Naive thymus-derived CD8-positive, alpha-beta T cell (primary cell): ENCODE measurements at regions not wholly inside any gene's neighbourhood (a gene's known extent, or its start where the extent isn't known, plus 50 kb on each side); places are given as distances from the start of the nearest gene placed in this dataset.

Experiments used
- ATAC-seq, 2 donors: fragments of 150-1000 bp; cut with Tn5 transposase in 1 of 2; sonication (Bioruptor Pico), chemical (Tn5 transposase) in 1 of 2; 1 replicate in 1 of 2; 2 replicates in 1 of 2; pipeline ENCODE4 v1.10.0; 2021; ENCODE audit warnings: mild to moderate bottlenecking in 2 of 2, moderate library complexity in 2 of 2
- POLR2A ChIA-PET: fragments of 350-600 bp; sonication (Branson Sonifier 250); formaldehyde crosslinking; loops from one replicate; lab custom pipeline; 2021; ENCODE audit warnings: antibody characterized with exemption; lab: Charles Lee
- DNase-seq, 10 donors: peaks; one replicate each; pipeline versions ENCODE4 v3.0.0 to v3.0.0-alpha.2; 2020 to 2022
- H3K27ac Mint-ChIP-seq, 10 donors: one replicate each; pipeline ENCODE4 v1.8.0; 2020 to 2022; ENCODE audit warnings: mild to moderate bottlenecking in 10 of 10, mixed read lengths in 10 of 10, moderate library complexity in 4 of 10, inconsistent platforms in 1 of 10
- H3K27me3 Mint-ChIP-seq, 5 donors: one replicate each; pipeline ENCODE4 v1.8.0; 2021 to 2022; ENCODE audit warnings: mixed read lengths in 5 of 5
- H3K36me3 Mint-ChIP-seq, 3 donors: one replicate each; pipeline ENCODE4 v1.8.0; 2020 to 2022; ENCODE audit warnings: mixed read lengths in 3 of 3, mild to moderate bottlenecking in 2 of 3, inconsistent platforms in 1 of 3
- H3K4me1 Mint-ChIP-seq, 4 donors: one replicate each; pipeline ENCODE4 v1.8.0; 2021 to 2022; ENCODE audit warnings: mixed read lengths in 4 of 4
- H3K4me3 Mint-ChIP-seq, 10 donors: one replicate each; pipeline ENCODE4 v1.8.0; 2020 to 2022; ENCODE audit warnings: mild to moderate bottlenecking in 10 of 10, mixed read lengths in 10 of 10, moderate library complexity in 6 of 10, inconsistent platforms in 1 of 10
- H3K9me3 Mint-ChIP-seq, 9 donors: one replicate each; pipeline ENCODE4 v1.8.0; 2020 to 2022; ENCODE audit warnings: mixed read lengths in 9 of 9, mild to moderate bottlenecking in 3 of 9, inconsistent platforms in 1 of 9, moderate library complexity in 1 of 9

- POLR2A ChIA-PET = no interaction called here
- peaks cover 0 to 16% (median 0%) of the 10 kb centered on the region in 3 donors for H3K36me3 Mint-ChIP-seq
These were observed 165.0 kb upstream of the ARL4C start for GRCh38 chr2:234661849-234662248.

DNA sequence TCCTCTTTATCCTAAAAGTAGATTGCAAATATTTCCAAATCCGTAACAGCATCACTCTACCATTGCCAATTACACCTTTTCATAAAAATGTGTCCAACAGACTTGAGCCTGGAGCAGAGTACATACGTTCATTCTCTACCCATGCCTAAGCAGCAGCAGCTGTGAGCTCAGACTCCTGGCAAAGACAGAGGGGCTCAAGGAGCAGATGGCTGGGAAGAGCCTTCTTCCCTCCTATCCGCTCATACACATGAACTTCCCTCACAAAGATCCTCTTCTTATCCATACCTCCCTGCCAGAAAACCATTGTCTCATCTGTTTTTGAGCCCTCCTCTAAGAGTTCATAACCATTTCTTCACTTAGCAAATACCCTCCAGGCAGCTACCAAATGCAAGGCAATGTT lies 164.3 kb upstream of the ARL4C start:
- POLR2A ChIA-PET = no interaction called here
- Mint-ChIP-seq H3K9me3 (peaks cover 2 to 35% (median 17%) of the 10 kb centered on the region in 9 donors), H3K4me1 (no peaks in the 10 kb centered on the region), H3K27me3 (peaks cover 2 to 18% (median 4%) of the 10 kb centered on the region in 5 donors), H3K36me3 (peaks cover 0 to 16% (median 0%) of the 10 kb centered on the region in 3 donors), H3K4me3 (no peak overlapping the region), H3K27ac (peak overlapping the region in 1 of 10 donors; percentile 0)
- ATAC-seq = no peak
- no peak for DNase-seq

More at GRCh38 chr2:234661849-234662248, 165.0 kb upstream of the ARL4C start:
- Mint-ChIP-seq H3K27me3 (peaks cover 0 to 24% (median 5%) of the 10 kb centered on the region in 5 donors), H3K4me3 (no peak overlapping the region), H3K4me1 (no peaks in the 10 kb centered on the region), H3K9me3 (peaks cover 2 to 35% (median 17%) of the 10 kb centered on the region in 9 donors), H3K27ac (no peak overlapping the region)
- no peak for ATAC-seq
- no peak for DNase-seq

DNA sequence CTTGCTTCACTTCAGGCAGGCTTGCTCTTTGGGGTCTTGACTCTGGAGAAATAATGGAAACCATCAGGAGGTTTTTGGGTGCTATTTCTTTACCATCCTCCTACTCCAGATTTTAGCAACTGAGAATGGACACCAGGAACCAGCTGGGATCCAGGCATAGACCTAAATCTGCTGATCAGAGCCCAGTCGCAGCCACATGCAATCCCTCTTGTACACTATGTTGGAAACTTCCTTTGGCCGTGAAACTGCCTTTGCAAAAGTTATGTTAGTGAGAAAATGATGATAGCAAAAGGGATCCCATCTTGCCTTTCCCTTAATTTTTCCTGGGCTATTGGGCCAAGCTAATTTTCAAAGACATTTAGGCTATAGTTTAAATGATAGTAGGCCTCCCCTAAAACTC lies 158.8 kb upstream of the ARL4C start:
- POLR2A ChIA-PET = no interaction called here
- Mint-ChIP-seq H3K4me1 (no peaks in the 10 kb centered on the region), H3K36me3 (peaks cover 0 to 4% (median 0%) of the 10 kb centered on the region in 3 donors), H3K27me3 (peaks cover 7 to 40% (median 27%) of the 10 kb centered on the region in 5 donors), H3K9me3 (peaks cover 0 to 13% (median 0%) of the 10 kb centered on the region in 9 donors), H3K4me3 (no peak overlapping the region), H3K27ac (peak overlapping the region in 1 of 10 donors; percentile 71)
- DNase-seq (no peak), ATAC-seq (no peak)

DNA sequence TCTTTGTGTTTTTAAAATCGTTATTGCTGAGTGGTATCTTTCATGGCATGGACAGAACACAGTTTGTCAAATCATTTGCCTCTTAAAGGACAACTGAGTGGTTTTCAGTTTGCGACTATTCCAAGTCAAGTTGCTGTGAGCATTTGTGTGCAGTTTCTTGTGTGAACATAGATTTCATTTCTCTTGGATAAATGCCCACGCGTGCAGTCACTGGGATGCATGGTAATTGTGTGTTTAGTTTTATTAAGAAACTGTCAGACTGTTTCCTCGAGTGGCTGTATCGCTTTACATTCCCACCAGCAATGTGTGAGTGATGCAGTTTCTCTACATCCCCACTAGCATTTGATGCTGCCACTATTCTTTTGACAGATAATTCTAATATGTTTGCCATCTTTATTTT lies 154.0 kb upstream of the ARL4C start:
- Mint-ChIP-seq H3K4me3 (no peak overlapping the region), H3K36me3 (no peaks in the 10 kb centered on the region), H3K9me3 (peaks cover 0 to 2% (median 0%) of the 10 kb centered on the region in 9 donors), H3K27ac (no peak overlapping the region), H3K27me3 (peaks cover 7 to 42% (median 28%) of the 10 kb centered on the region in 5 donors), H3K4me1 (no peaks in the 10 kb centered on the region)
- DNase-seq (no peak), ATAC-seq (no peak)
- POLR2A ChIA-PET = no interaction called here

DNA sequence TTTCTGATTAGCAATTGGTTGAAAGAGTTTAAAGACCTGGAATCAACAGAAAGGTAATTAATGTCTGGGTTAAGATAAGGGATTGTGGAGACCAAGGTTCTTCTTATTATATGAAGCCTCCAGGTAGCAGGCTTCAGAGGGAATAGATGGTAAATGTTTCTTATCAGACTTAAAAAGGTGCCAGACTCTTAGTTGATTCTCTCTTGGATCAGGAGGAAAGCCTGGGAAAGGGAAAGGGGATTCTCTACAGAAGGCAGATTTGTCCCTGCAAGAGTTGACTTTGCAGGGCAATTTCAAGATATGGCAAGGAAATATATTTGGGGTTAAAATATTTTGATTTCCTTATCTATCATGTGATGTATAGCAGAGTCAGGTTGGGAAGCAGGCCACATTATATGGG lies 153.1 kb upstream of the ARL4C start:
- POLR2A ChIA-PET = no interaction called here
- H3K9me3 Mint-ChIP-seq = peaks cover 0 to 2% (median 0%) of the 10 kb centered on the region in 9 donors
- no peak for ATAC-seq
- H3K27ac Mint-ChIP-seq = no peak overlapping the region
- H3K27me3 Mint-ChIP-seq = peaks cover 7 to 42% (median 28%) of the 10 kb centered on the region in 5 donors
- DNase-seq = no peak
- no peak overlapping the region for H3K4me3 Mint-ChIP-seq
- no peaks in the 10 kb centered on the region for H3K36me3 Mint-ChIP-seq
- H3K4me1 Mint-ChIP-seq = no peaks in the 10 kb centered on the region

GRCh38 chr2:234643407-234643806 lies 146.5 kb upstream of the ARL4C start:
- H3K9me3 Mint-ChIP-seq = peaks cover 0 to 36% (median 17%) of the 10 kb centered on the region in 9 donors
- peaks cover 0 to 15% (median 2%) of the 10 kb centered on the region in 3 donors for H3K36me3 Mint-ChIP-seq
- no peak overlapping the region for H3K27ac Mint-ChIP-seq
- H3K4me1 Mint-ChIP-seq = no peaks in the 10 kb centered on the region
- H3K27me3 Mint-ChIP-seq = peaks cover 11 to 18% (median 15%) of the 10 kb centered on the region in 5 donors
- ATAC-seq (no peak), DNase-seq (no peak)
- POLR2A ChIA-PET = interaction anchor here (0.6 kb wide), 1 partner anchor 197 kb away, joined by 3 read pairs; no protein-coding TSS in a partner anchor
- no peak overlapping the region for H3K4me3 Mint-ChIP-seq

DNA sequence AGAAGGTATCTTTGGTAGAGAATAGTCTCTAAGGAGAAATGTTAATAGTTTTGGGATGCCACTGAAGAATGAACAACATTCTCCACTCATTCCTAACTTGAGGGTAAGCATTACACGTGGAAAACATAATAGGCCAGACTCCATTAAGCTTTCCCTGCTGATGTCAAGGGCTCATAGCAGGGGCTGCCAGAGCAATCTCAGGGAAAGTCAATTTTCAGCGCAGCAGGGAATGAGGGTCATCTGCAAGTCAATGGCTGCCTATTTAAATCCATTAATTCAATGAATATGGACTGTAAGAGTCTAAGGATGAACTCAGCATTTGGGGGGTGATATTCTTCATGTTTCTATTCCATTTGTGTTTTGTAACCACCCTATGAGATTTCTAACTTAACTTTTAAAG lies 144.2 kb upstream of the ARL4C start:
- H3K36me3 Mint-ChIP-seq = peaks cover 0 to 15% (median 2%) of the 10 kb centered on the region in 3 donors
- peaks cover 0 to 51% (median 17%) of the 10 kb centered on the region in 9 donors for H3K9me3 Mint-ChIP-seq

DNA sequence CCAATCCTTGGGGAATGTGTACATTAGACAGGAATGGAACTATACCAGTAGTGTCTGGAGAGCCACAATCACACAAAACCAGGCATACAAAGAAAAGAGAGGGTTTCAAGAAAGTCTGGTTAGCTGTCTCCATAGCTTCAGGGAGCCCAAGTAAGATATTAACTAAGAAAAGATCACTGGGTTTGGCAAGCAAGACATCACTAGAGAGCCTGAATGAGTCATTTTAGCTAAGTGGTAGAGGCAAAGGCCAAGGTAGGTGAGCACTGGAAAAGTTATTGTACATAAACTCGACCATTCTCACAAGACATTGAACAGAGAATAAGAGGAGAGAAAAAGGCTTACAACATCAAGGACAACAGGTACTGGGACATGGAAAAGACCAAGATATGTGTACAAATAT lies 143.8 kb upstream of the ARL4C start:
- H3K4me1 Mint-ChIP-seq = no peaks in the 10 kb centered on the region
- H3K36me3 Mint-ChIP-seq = peaks cover 0 to 15% (median 2%) of the 10 kb centered on the region in 3 donors
- H3K9me3 Mint-ChIP-seq = peaks cover 0 to 51% (median 17%) of the 10 kb centered on the region in 9 donors

More for the DNA sequence above, 144.2 kb upstream of the ARL4C start:
- H3K4me3 Mint-ChIP-seq = peak overlapping the region in 1 of 10 donors; percentile 38
- no peak overlapping the region for H3K27ac Mint-ChIP-seq
- ATAC-seq = no peak
- DNase-seq = no peak
- peaks cover 14 to 18% (median 15%) of the 10 kb centered on the region in 5 donors for H3K27me3 Mint-ChIP-seq
- POLR2A ChIA-PET = no interaction called here
- H3K4me1 Mint-ChIP-seq = no peaks in the 10 kb centered on the region

GRCh38 chr2:234638966-234639365 lies 142.1 kb upstream of the ARL4C start:
- H3K4me3 Mint-ChIP-seq = no peak overlapping the region
- peaks cover 0 to 44% (median 17%) of the 10 kb centered on the region in 9 donors for H3K9me3 Mint-ChIP-seq
- H3K27me3 Mint-ChIP-seq = peaks cover 14 to 18% (median 15%) of the 10 kb centered on the region in 5 donors
- peaks cover 0 to 15% (median 2%) of the 10 kb centered on the region in 3 donors for H3K36me3 Mint-ChIP-seq
- H3K27ac Mint-ChIP-seq = no peak overlapping the region
- ATAC-seq (no peak), DNase-seq (no peak)
- H3K4me1 Mint-ChIP-seq = no peaks in the 10 kb centered on the region
- POLR2A ChIA-PET = no interaction called here

More for the DNA sequence above, 143.8 kb upstream of the ARL4C start:
- POLR2A ChIA-PET = no interaction called here
- Mint-ChIP-seq H3K4me3 (no peak overlapping the region), H3K27me3 (peaks cover 14 to 18% (median 15%) of the 10 kb centered on the region in 5 donors), H3K27ac (no peak overlapping the region)
- ATAC-seq = no peak
- no peak for DNase-seq

- POLR2A ChIA-PET = no interaction called here
- DNase-seq (no peak), ATAC-seq (no peak)
- H3K4me1 Mint-ChIP-seq = no peaks in the 10 kb centered on the region
- no peak overlapping the region for H3K27ac Mint-ChIP-seq
- no peak overlapping the region for H3K4me3 Mint-ChIP-seq
- H3K27me3 Mint-ChIP-seq = peaks cover 8 to 22% (median 10%) of the 10 kb centered on the region in 5 donors
- no peaks in the 10 kb centered on the region for H3K36me3 Mint-ChIP-seq
- peaks cover 0 to 15% (median 5%) of the 10 kb centered on the region in 9 donors for H3K9me3 Mint-ChIP-seq
These were observed 138.4 kb upstream of the ARL4C start for GRCh38 chr2:234635284-234635683.

- Mint-ChIP-seq H3K4me3 (no peak overlapping the region), H3K4me1 (no peaks in the 10 kb centered on the region), H3K27ac (no peak overlapping the region), H3K9me3 (peaks cover 0 to 15% (median 5%) of the 10 kb centered on the region in 9 donors), H3K36me3 (no peaks in the 10 kb centered on the region), H3K27me3 (peaks cover 7 to 18% (median 11%) of the 10 kb centered on the region in 5 donors)
- ATAC-seq = no peak
- POLR2A ChIA-PET = no interaction called here
- no peak for DNase-seq
These were observed 136.8 kb upstream of the ARL4C start for GRCh38 chr2:234633581-234634230.

GRCh38 chr2:234632527-234633391 lies 135.9 kb upstream of the ARL4C start:
- H3K27ac Mint-ChIP-seq = no peak overlapping the region
- POLR2A ChIA-PET = no interaction called here
- no peak for ATAC-seq

More at GRCh38 chr2:234632527-234633391, 135.9 kb upstream of the ARL4C start:
- no peak overlapping the region for H3K4me3 Mint-ChIP-seq
- H3K36me3 Mint-ChIP-seq = no peaks in the 10 kb centered on the region
- H3K4me1 Mint-ChIP-seq = no peaks in the 10 kb centered on the region
- peaks cover 0 to 11% (median 4%) of the 10 kb centered on the region in 9 donors for H3K9me3 Mint-ChIP-seq
- no peak for DNase-seq
- H3K27me3 Mint-ChIP-seq = peaks cover 6 to 20% (median 11%) of the 10 kb centered on the region in 5 donors
